ENCODE measurements at regions not wholly inside any gene's neighbourhood (a gene's known extent, or its start where the extent isn't known, plus 50 kb on each side); places are given as distances from the start of the nearest gene placed in this dataset.

GRCh38 chr20:12775041-12775440 lies 233.7 kb upstream of the SPTLC3 start:
- no peaks in the 10 kb centered on the region for H3K79me1 ChIP-seq (ENCODE audit: insufficient read depth, low read depth, low read length, poor library complexity, severe bottlenecking)
- H2BK5ac ChIP-seq (ENCODE audit: insufficient read length, low read length) = no peak overlapping the region
- no peak overlapping the region for H2BK20ac ChIP-seq (ENCODE audit: low read depth, low read length, poor library complexity, severe bottlenecking)
- H3K4ac ChIP-seq (ENCODE audit: low read depth, low read length) = no peak overlapping the region
- H4K5ac ChIP-seq (ENCODE audit: insufficient read length, low read depth, low read length) = no peak overlapping the region
- H3K18ac ChIP-seq (ENCODE audit: insufficient read length, low read depth, low read length) = no peak overlapping the region
- H2BK12ac ChIP-seq (ENCODE audit: insufficient read length, low read depth, low read length) = no peak overlapping the region
- H3K27me3 ChIP-seq (ENCODE audit: insufficient read depth, low read length) = no peaks in the 10 kb centered on the region
- H3K27me3 Mint-ChIP-seq (ENCODE audit: low read depth) = no peaks in the 10 kb centered on the region
- no peak overlapping the region for H4K91ac ChIP-seq (ENCODE audit: insufficient read length, low read depth, low read length)
- no peak overlapping the region for H3K27ac Mint-ChIP-seq
- H4K20me1 ChIP-seq (ENCODE audit: control insufficient read depth, insufficient read depth, insufficient read length) = no peaks in the 10 kb centered on the region
- H2BK15ac ChIP-seq (ENCODE audit: low read depth, low read length) = no peak overlapping the region
- H3K4me1 ChIP-seq (ENCODE audit: insufficient read depth, low read length) = no peaks in the 10 kb centered on the region; the same call in 1 of the 2 replicates
- no CpG with 5 or more reads among the region's 5 CpGs for WGBS (ENCODE audit: extremely low coverage, insufficient read length, low lambda C conversion rate)
- no peak overlapping the region for H2BK120ac ChIP-seq (ENCODE audit: low read depth, low read length, poor library complexity, severe bottlenecking)
- H3K79me2 ChIP-seq (ENCODE audit: insufficient read depth, low read length) = no peaks in the 10 kb centered on the region
- no peak overlapping the region for H3K56ac ChIP-seq (ENCODE audit: insufficient read length, low read depth, low read length)
- no peak overlapping the region for H3K9ac ChIP-seq (ENCODE audit: extremely low read depth, insufficient read length, low read length)
- H3K14ac ChIP-seq (ENCODE audit: insufficient read depth, low read length) = no peak overlapping the region
- H3K9me3 ChIP-seq (ENCODE audit: control insufficient read depth, low read depth, low read length) = no peaks in the 10 kb centered on the region
- H3K4me3 Mint-ChIP-seq = no peak overlapping the region
- no peak for DNase-seq
- H2AK5ac ChIP-seq (ENCODE audit: insufficient read length, low read length) = no peak overlapping the region
- peaks cover 5 to 6% of the 10 kb centered on the region in 2 experiments; a peak in 3 of 4 replicates for H3K4me1 Mint-ChIP-seq
- no peak overlapping the region for H2AFZ ChIP-seq (ENCODE audit: low read length)
- H3K9me3 Mint-ChIP-seq = no peaks in the 10 kb centered on the region
- H3K36me3 Mint-ChIP-seq (ENCODE audit: insufficient read depth in 1 of 3, low read depth in 3 of 3) = no peaks in the 10 kb centered on the region
- H3T11ph ChIP-seq (ENCODE audit: low read length) = no peak overlapping the region
- TF ChIP-seq CTCF (conservative IDR thresholded peaks at IDR 0.05) = no peak
- H3K4me2 ChIP-seq (ENCODE audit: insufficient read depth, insufficient read length, low read length) = no peak overlapping the region
- H3K23ac ChIP-seq (ENCODE audit: insufficient read length, low read depth, low read length) = no peak overlapping the region
- H3K23me2 ChIP-seq (ENCODE audit: insufficient read length, low read depth, low read length, poor library complexity, severe bottlenecking) = no peaks in the 10 kb centered on the region
- no peak overlapping the region for H3K27ac ChIP-seq (ENCODE audit: insufficient read length, low read depth, low read length)
- H4K8ac ChIP-seq (replicated peaks; ENCODE audit: insufficient read length, low read depth, low read length) = no peak overlapping the region
